Right atrium auricular region (tissue), 2 donors: ENCODE measurements at regions not wholly inside any gene's neighbourhood (a gene's known extent, or its start where the extent isn't known, plus 50 kb on each side); places are given as distances from the start of the nearest gene placed in this dataset.

ENCODE experiments used
- DNase-seq: peaks from one replicate; pipeline ENCODE4 v3.0.0-alpha.2; 2019; ENCODE audit warnings: low spot score
- H3K27ac ChIP-seq, 2 donors: fragments of 200-600 bp; sonication (generic); 1 replicate in 1 of 2; 2 replicates in 1 of 2; pipeline ENCODE4 v1.5.1; 2016 to 2019
- H3K27me3 ChIP-seq, 2 donors: fragments of 200-600 bp; sonication (generic); one replicate each; pipeline versions ENCODE4 v1.5.1 to v1.6.0; 2017 to 2019
- H3K36me3 ChIP-seq: fragments of 200-600 bp; sonication (generic); one replicate; pipeline ENCODE4 v1.5.1; 2016
- H3K4me1 ChIP-seq, 2 donors: fragments of 200-600 bp; sonication (generic); one replicate each; pipeline versions ENCODE4 v1.5.1 to v1.6.0; 2017 to 2019
- H3K4me3 ChIP-seq, 2 donors: fragments of 200-600 bp; sonication (generic); 1 replicate in 1 of 2; 2 replicates in 1 of 2; pipeline ENCODE4 v1.5.1; 2017 to 2019; ENCODE audit warnings: mild to moderate bottlenecking in 1 of 2, moderate library complexity in 1 of 2
- H3K9me3 ChIP-seq, 2 donors: fragments of 200-600 bp; sonication (generic); one replicate each; pipeline ENCODE4 v1.5.1; 2019
- CTCF ChIP-seq, 2 donors: fragments of 200-600 bp; sonication (generic); IDR thresholded peaks; one replicate each; pipeline ENCODE4 v1.5.1; 2019; ENCODE audit warnings: antibody characterized with exemption in 2 of 2

- no peak overlapping the region for H3K27ac ChIP-seq
- no peak for TF ChIP-seq CTCF (IDR thresholded peaks at IDR 0.05)
Observed at GRCh38 chr7:93758631-93759030, 131.9 kb downstream of the TFPI2 start.

GRCh38 chr7:93757426-93757825 lies 133.1 kb downstream of the TFPI2 start:
- H3K4me1 ChIP-seq = no peaks in the 10 kb centered on the region
- no peaks in the 10 kb centered on the region for H3K36me3 ChIP-seq
- no peaks in the 10 kb centered on the region for H3K27me3 ChIP-seq
- no peak for DNase-seq
- TF ChIP-seq CTCF (IDR thresholded peaks at IDR 0.05) = no peak
- H3K9me3 ChIP-seq = no peaks in the 10 kb centered on the region
- no peak overlapping the region for H3K4me3 ChIP-seq
- H3K27ac ChIP-seq = no peak overlapping the region

More at GRCh38 chr7:93758631-93759030, 131.9 kb downstream of the TFPI2 start:
- no peaks in the 10 kb centered on the region for H3K4me1 ChIP-seq
- H3K4me3 ChIP-seq = no peak overlapping the region
- H3K9me3 ChIP-seq = no peaks in the 10 kb centered on the region
- H3K36me3 ChIP-seq = no peaks in the 10 kb centered on the region
- DNase-seq = no peak
- H3K27me3 ChIP-seq = no peaks in the 10 kb centered on the region

GRCh38 chr7:93756890-93757289 lies 133.7 kb downstream of the TFPI2 start:
- Histone ChIP-seq H3K4me1 (no peaks in the 10 kb centered on the region), H3K4me3 (no peak overlapping the region), H3K36me3 (no peaks in the 10 kb centered on the region), H3K27ac (no peak overlapping the region), H3K27me3 (no peaks in the 10 kb centered on the region), H3K9me3 (no peaks in the 10 kb centered on the region)
- no peak for DNase-seq
- no peak for TF ChIP-seq CTCF (IDR thresholded peaks at IDR 0.05)

- Histone ChIP-seq H3K27ac (no peak overlapping the region), H3K4me3 (no peak overlapping the region), H3K4me1 (no peaks in the 10 kb centered on the region), H3K36me3 (no peaks in the 10 kb centered on the region), H3K9me3 (no peaks in the 10 kb centered on the region), H3K27me3 (no peaks in the 10 kb centered on the region)
- DNase-seq = no peak
- TF ChIP-seq CTCF (IDR thresholded peaks at IDR 0.05) = no peak
Observed at GRCh38 chr7:93751421-93751820, 139.1 kb downstream of the TFPI2 start.

- TF ChIP-seq CTCF (IDR thresholded peaks at IDR 0.05) = no peak
- H3K27me3 ChIP-seq = no peaks in the 10 kb centered on the region
- no peak for DNase-seq
- no peaks in the 10 kb centered on the region for H3K36me3 ChIP-seq
- no peaks in the 10 kb centered on the region for H3K4me1 ChIP-seq
- no peaks in the 10 kb centered on the region for H3K9me3 ChIP-seq
- H3K27ac ChIP-seq = no peak overlapping the region
- no peak overlapping the region for H3K4me3 ChIP-seq
Observed at GRCh38 chr7:93750986-93751385, 139.6 kb downstream of the TFPI2 start.

- Histone ChIP-seq H3K4me1 (no peaks in the 10 kb centered on the region), H3K27ac (no peak overlapping the region), H3K4me3 (no peak overlapping the region), H3K9me3 (no peaks in the 10 kb centered on the region), H3K27me3 (no peaks in the 10 kb centered on the region), H3K36me3 (no peaks in the 10 kb centered on the region)
- no peak for TF ChIP-seq CTCF (IDR thresholded peaks at IDR 0.05)
- DNase-seq = no peak
Observed at GRCh38 chr7:93747019-93747418, 143.5 kb downstream of the TFPI2 start.
